Body of pancreas (tissue), 4 donors: ENCODE measurements at regions not wholly inside any gene's neighbourhood (a gene's known extent, or its start where the extent isn't known, plus 50 kb on each side); places are given as distances from the start of the nearest gene placed in this dataset.

Experiments
- ATAC-seq: fragments of 150-250 bp; one replicate; pipeline ENCODE4 v1.9.1; 2016
- DNase-seq, 4 donors: peaks; one replicate each; pipeline ENCODE4 v3.0.0-alpha.2; 2019
- H3K27ac ChIP-seq, 4 donors: fragments of 200-600 bp; sonication (generic); 1 replicate in 3 of 4; 2 replicates in 1 of 4; pipeline versions ENCODE4 v1.5.1 to v1.6.1; 2016 to 2019; ENCODE audit warnings: mild to moderate bottlenecking in 1 of 4, mixed read lengths in 1 of 4, moderate library complexity in 1 of 4
- H3K27me3 ChIP-seq, 2 donors: fragments of 200-600 bp; sonication (generic); one replicate each; pipeline ENCODE4 v1.6.0; 2016; ENCODE audit warnings: mild to moderate bottlenecking in 1 of 2
- H3K36me3 ChIP-seq, 2 donors: fragments of 200-600 bp; sonication (generic); replicated peaks in 1 of 2; 2 replicates each; pipeline ENCODE4 v1.5.1; 2016; ENCODE audit warnings: low read depth in 2 of 2; ENCODE audit not compliant: insufficient read depth in 1 of 2
- H3K4me1 ChIP-seq: fragments of 200-600 bp; sonication (generic); one replicate; pipeline ENCODE4 v1.6.0; 2016
- H3K4me3 ChIP-seq, 2 donors: fragments of 200-600 bp; sonication (generic); 1 replicate in 1 of 2; 2 replicates in 1 of 2; pipeline ENCODE4 v1.5.1; 2016 to 2019
- H3K9me3 ChIP-seq, 3 donors: fragments of 200-600 bp; sonication (generic); 1 replicate in 2 of 3; 2 replicates in 1 of 3; pipeline ENCODE4 v1.5.1; 2016
- CTCF ChIP-seq, 7 experiments: fragments of 450-650 bp in 4 of 7; fragments of 200-600 bp in 3 of 7; sonication (generic) in 3 of 7; IDR thresholded peaks; one replicate each; pipeline ENCODE4 v1.5.1; 2016 to 2019; ENCODE audit warnings: antibody characterized with exemption in 7 of 7
- POLR2A ChIP-seq, 3 donors: fragments of 450-650 bp; IDR thresholded peaks; one replicate each; pipeline ENCODE4 v1.6.1; 2016; ENCODE audit warnings: antibody characterized with exemption in 3 of 3, mild to moderate bottlenecking in 2 of 3
- WGBS, 2 donors: methylation state at CpG; one replicate each; pipeline ENCODE4 v1.1.5; 2017; 5-methylcytosine and 5-hydroxymethylcytosine counted together
- intact Hi-C: fragments of 100-400 bp; cut with DNase I; formaldehyde crosslinking; loops from one replicate; pipeline ENCODE4 v1.15.1; 2023

GRCh38 chr3:151568184-151568583 is 107.3 kb upstream of the IGSF10 start:
- 60 to 61% methylated on average over 4 of the region's 4 CpGs for WGBS, 2 donors
- Histone ChIP-seq H3K36me3 (no peaks in the 10 kb centered on the region), H3K4me1 (no peaks in the 10 kb centered on the region), H3K9me3 (no peaks in the 10 kb centered on the region), H3K27ac (no peak overlapping the region), H3K27me3 (no peaks in the 10 kb centered on the region), H3K4me3 (no peak overlapping the region)
- DNase-seq, result no peak
- ATAC-seq, result no peak
- TF ChIP-seq CTCF (IDR thresholded peaks at IDR 0.05) (no peak), POLR2A (IDR thresholded peaks at IDR 0.05) (no peak)
- intact Hi-C loops, result no loop called here

GRCh38 chr3:151567477-151567876 is 106.6 kb upstream of the IGSF10 start:
- intact Hi-C loops, result no loop called here
- Histone ChIP-seq H3K27ac (no peak overlapping the region), H3K4me3 (no peak overlapping the region), H3K27me3 (no peaks in the 10 kb centered on the region), H3K9me3 (no peaks in the 10 kb centered on the region), H3K4me1 (no peaks in the 10 kb centered on the region), H3K36me3 (no peaks in the 10 kb centered on the region)
- no peak for DNase-seq
- ATAC-seq, result no peak
- 59 to 82% methylated on average over 2 of the region's 2 CpGs for WGBS, 2 donors
- no peak for TF ChIP-seq CTCF (IDR thresholded peaks at IDR 0.05)
- no peak for TF ChIP-seq POLR2A (IDR thresholded peaks at IDR 0.05)

DNA sequence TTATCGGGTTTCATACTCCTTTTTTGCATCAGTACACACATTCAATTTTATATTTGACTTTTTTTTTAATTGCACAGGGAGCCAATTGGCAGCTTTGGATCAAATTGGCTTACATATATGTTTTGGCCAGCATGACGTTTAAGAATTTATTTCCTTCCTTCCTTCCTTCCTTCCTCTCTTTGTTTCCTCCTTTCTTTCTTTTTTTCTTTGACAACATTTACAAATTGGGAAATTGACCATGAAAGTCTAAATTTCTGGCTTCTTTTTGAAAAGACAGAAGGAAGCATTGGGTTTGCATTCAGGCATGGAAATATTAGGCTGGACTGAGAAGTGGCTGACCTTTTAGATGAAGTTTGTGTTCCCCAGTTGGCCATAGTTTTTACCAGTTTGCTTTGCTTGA is 103.4 kb upstream of the IGSF10 start:
- H3K9me3 ChIP-seq, result no peaks in the 10 kb centered on the region
- H3K4me1 ChIP-seq, result no peaks in the 10 kb centered on the region
- DNase-seq (no peak), ATAC-seq (no peak)
- no peaks in the 10 kb centered on the region for H3K36me3 ChIP-seq
- no peaks in the 10 kb centered on the region for H3K27me3 ChIP-seq
- 66 to 75% methylated on average over 2 of the region's 2 CpGs for WGBS, 2 donors
- H3K27ac ChIP-seq, result no peak overlapping the region
- no peak for TF ChIP-seq CTCF (IDR thresholded peaks at IDR 0.05)
- TF ChIP-seq POLR2A (IDR thresholded peaks at IDR 0.05), result no peak
- intact Hi-C loops, result no loop called here
- no peak overlapping the region for H3K4me3 ChIP-seq

- WGBS, 2 donors, result 20 to 72% methylated on average over 2 of the region's 2 CpGs
- no peak for ATAC-seq
- Histone ChIP-seq H3K4me1 (no peaks in the 10 kb centered on the region), H3K9me3 (no peaks in the 10 kb centered on the region), H3K4me3 (no peak overlapping the region), H3K27me3 (no peaks in the 10 kb centered on the region), H3K27ac (no peak overlapping the region), H3K36me3 (no peaks in the 10 kb centered on the region)
- no peak for TF ChIP-seq CTCF (IDR thresholded peaks at IDR 0.05)
- DNase-seq, result no peak
- intact Hi-C loops, result no loop called here
Observed at GRCh38 chr3:151563305-151563704, 102.4 kb upstream of the IGSF10 start.

GRCh38 chr3:151562891-151563290 is 102.0 kb upstream of the IGSF10 start:
- intact Hi-C loops, result no loop called here
- no peak for TF ChIP-seq CTCF (IDR thresholded peaks at IDR 0.05)
- TF ChIP-seq POLR2A (IDR thresholded peaks at IDR 0.05), result no peak
- Histone ChIP-seq H3K27ac (no peak overlapping the region), H3K4me3 (no peak overlapping the region), H3K27me3 (no peaks in the 10 kb centered on the region), H3K36me3 (no peaks in the 10 kb centered on the region), H3K4me1 (no peaks in the 10 kb centered on the region), H3K9me3 (no peaks in the 10 kb centered on the region)
- ATAC-seq (no peak), DNase-seq (no peak)
- WGBS, 2 donors, result 72 to 80% methylated on average over 5 of the region's 5 CpGs
